ENCODE measurements at regions not wholly inside any gene's neighbourhood (a gene's known extent, or its start where the extent isn't known, plus 50 kb on each side); places are given as distances from the start of the nearest gene placed in this dataset.
A peak's percentile ranks its signal among the peaks of the same experiment; 100 is the strongest.

DNA sequence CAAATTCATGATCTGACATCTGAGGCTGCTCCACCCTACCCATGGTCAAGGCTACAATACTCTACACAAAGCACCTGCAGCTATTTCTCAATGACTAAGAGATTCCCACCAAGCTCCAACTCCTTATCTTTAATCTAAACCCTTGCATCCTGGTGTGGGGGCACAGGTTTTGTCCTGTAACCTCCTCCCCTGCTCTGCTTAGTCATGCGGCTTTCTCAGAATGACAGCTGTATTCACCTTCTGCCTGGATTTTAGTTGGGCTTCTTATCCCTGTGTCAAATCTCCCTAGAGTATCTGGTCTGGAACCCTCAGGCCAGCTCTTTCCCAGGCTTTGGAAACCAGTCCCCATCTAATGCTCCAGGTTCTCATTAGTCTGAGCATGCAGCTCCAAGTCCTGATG lies 159.0 kb downstream of the BARHL2 start (continued):
- TF ChIP-seq, protein P1, sequence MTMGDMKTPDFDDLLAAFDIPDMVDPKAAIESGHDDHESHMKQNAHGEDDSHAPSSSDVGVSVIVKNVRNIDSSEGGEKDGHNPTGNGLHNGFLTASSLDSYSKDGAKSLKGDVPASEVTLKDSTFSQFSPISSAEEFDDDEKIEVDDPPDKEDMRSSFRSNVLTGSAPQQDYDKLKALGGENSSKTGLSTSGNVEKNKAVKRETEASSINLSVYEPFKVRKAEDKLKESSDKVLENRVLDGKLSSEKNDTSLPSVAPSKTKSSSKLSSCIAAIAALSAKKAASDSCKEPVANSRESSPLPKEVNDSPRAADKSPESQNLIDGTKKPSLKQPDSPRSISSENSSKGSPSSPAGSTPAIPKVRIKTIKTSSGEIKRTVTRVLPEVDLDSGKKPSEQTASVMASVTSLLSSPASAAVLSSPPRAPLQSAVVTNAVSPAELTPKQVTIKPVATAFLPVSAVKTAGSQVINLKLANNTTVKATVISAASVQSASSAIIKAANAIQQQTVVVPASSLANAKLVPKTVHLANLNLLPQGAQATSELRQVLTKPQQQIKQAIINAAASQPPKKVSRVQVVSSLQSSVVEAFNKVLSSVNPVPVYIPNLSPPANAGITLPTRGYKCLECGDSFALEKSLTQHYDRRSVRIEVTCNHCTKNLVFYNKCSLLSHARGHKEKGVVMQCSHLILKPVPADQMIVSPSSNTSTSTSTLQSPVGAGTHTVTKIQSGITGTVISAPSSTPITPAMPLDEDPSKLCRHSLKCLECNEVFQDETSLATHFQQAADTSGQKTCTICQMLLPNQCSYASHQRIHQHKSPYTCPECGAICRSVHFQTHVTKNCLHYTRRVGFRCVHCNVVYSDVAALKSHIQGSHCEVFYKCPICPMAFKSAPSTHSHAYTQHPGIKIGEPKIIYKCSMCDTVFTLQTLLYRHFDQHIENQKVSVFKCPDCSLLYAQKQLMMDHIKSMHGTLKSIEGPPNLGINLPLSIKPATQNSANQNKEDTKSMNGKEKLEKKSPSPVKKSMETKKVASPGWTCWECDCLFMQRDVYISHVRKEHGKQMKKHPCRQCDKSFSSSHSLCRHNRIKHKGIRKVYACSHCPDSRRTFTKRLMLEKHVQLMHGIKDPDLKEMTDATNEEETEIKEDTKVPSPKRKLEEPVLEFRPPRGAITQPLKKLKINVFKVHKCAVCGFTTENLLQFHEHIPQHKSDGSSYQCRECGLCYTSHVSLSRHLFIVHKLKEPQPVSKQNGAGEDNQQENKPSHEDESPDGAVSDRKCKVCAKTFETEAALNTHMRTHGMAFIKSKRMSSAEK (CRISPR knock-in tag; IDR thresholded peaks at IDR 0.05; ENCODE audit: borderline replicate concordance): no peak
- no peak for TF ChIP-seq GRHL2 (CRISPR knock-in tag; IDR thresholded peaks at IDR 0.05; ENCODE audit: insufficient replicate concordance, severe bottlenecking)
- TF ChIP-seq MXD4 (CRISPR knock-in tag; IDR thresholded peaks at IDR 0.05; ENCODE audit: borderline replicate concordance): no peak
- no peak for TF ChIP-seq FOXK1 (CRISPR knock-in tag; IDR thresholded peaks at IDR 0.05)
- TF ChIP-seq EMX1 (CRISPR knock-in tag; IDR thresholded peaks at IDR 0.05): no peak
- TF ChIP-seq ZNF317 (CRISPR knock-in tag; IDR thresholded peaks at IDR 0.05; ENCODE audit: borderline replicate concordance, low read depth): no peak

DNA sequence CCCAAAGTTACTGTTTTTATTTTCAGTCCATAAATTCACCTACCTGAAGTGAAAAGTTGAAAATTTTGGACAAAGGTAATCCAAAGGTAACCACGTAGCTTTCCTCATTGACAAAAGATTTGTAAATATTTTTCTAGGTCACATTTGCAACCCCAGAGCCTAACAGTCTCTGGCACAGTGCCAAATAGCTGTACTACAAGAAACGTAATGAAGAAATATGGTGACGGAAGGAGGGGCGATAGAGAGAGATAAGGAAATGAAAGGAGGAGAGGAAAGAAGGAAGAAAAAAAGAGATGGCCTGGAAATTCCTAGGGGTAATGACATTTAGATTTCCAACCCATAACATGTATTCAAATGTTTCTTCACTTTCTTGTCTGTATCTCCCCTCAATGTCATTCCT lies 159.4 kb downstream of the BARHL2 start:
- Mint-ChIP-seq H3K9me3 (no peaks in the 10 kb centered on the region), H3K36me3 (no peaks in the 10 kb centered on the region), H3K4me1 (peaks cover 34% of the 10 kb centered on the region), H3K27ac (no peak overlapping the region), H3K4me3 (no peak overlapping the region), H3K27me3 (ENCODE audit: low read depth) (peaks cover 81% of the 10 kb centered on the region)
- DNase-seq (ENCODE audit: low spot score) (no peak), ATAC-seq (no peak)
- TF ChIP-seq GRHL2 (CRISPR knock-in tag; IDR thresholded peaks at IDR 0.05; ENCODE audit: insufficient replicate concordance, severe bottlenecking) (no peak), GABPB1 (CRISPR knock-in tag; IDR thresholded peaks at IDR 0.05) (no peak), ZNF423 (CRISPR knock-in tag; IDR thresholded peaks at IDR 0.05) (no peak)
- TF ChIP-seq, protein P2, sequence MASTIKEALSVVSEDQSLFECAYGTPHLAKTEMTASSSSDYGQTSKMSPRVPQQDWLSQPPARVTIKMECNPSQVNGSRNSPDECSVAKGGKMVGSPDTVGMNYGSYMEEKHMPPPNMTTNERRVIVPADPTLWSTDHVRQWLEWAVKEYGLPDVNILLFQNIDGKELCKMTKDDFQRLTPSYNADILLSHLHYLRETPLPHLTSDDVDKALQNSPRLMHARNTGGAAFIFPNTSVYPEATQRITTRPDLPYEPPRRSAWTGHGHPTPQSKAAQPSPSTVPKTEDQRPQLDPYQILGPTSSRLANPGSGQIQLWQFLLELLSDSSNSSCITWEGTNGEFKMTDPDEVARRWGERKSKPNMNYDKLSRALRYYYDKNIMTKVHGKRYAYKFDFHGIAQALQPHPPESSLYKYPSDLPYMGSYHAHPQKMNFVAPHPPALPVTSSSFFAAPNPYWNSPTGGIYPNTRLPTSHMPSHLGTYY (CRISPR knock-in tag; IDR thresholded peaks at IDR 0.05): no peak
- ChIA-PET CTCF (interaction anchor here (1.5 kb wide), 1 partner anchor 34 kb away, joined by 7 read pairs; no protein-coding TSS in a partner anchor), POLR2A (interaction anchor here (1.0 kb wide), 1 partner anchor 9 kb away, joined by 3 read pairs; no protein-coding TSS in a partner anchor)

DNA sequence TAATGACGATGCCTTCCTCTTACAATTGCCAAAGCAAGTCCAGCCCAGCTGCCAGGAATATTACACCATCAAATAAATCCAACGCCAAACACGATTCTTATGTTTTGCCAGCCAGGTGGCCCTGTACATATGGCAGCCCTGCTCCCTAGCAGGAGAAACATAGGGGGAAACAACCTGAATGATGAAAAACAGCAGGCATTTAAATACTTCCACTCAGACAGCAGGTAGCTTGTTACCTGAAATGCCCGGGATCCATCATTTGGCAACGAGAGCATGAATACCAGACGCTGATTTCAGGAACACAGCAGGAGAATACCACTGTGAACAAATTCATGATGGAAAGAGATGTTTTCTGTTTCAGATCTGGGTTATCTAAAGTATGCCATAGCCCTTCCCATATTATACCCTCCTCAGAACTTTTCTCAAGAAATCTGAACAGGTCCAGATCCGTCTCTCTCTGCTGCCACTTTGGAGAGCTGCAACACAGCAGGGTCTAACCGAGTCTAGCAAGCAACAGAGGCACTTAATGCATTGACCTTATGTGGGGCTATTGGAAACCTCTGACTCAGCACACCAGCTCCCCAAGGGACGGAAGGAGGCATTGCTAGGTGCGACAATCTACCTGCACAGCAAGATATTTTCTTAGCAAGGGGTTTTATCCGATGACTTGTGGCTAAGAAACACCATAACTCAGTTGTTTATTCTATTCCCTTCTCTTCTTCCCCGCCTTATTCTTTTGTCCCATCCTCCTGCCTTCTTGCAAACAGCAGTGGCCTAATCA lies 166.3 kb downstream of the BARHL2 start:
- H3K27me3 Mint-ChIP-seq (ENCODE audit: low read depth): peaks cover 20% of the 10 kb centered on the region
- H3K27ac Mint-ChIP-seq: no peak overlapping the region
- no peak for TF ChIP-seq ESRRA (CRISPR knock-in tag; IDR thresholded peaks at IDR 0.05; ENCODE audit: borderline replicate concordance)
- TF ChIP-seq, protein P3, sequence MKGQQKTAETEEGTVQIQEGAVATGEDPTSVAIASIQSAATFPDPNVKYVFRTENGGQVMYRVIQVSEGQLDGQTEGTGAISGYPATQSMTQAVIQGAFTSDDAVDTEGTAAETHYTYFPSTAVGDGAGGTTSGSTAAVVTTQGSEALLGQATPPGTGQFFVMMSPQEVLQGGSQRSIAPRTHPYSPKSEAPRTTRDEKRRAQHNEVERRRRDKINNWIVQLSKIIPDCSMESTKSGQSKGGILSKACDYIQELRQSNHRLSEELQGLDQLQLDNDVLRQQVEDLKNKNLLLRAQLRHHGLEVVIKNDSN (CRISPR knock-in tag; IDR thresholded peaks at IDR 0.05): no peak
- TF ChIP-seq ZBTB21 (CRISPR knock-in tag; IDR thresholded peaks at IDR 0.05; ENCODE audit: borderline replicate concordance): no peak
- TF ChIP-seq, protein P4, sequence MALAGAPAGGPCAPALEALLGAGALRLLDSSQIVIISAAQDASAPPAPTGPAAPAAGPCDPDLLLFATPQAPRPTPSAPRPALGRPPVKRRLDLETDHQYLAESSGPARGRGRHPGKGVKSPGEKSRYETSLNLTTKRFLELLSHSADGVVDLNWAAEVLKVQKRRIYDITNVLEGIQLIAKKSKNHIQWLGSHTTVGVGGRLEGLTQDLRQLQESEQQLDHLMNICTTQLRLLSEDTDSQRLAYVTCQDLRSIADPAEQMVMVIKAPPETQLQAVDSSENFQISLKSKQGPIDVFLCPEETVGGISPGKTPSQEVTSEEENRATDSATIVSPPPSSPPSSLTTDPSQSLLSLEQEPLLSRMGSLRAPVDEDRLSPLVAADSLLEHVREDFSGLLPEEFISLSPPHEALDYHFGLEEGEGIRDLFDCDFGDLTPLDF (CRISPR knock-in tag; IDR thresholded peaks at IDR 0.05): no peak
- no peak for TF ChIP-seq CREB1 (CRISPR knock-in tag; IDR thresholded peaks at IDR 0.05)
- no peak for TF ChIP-seq RORB (CRISPR knock-in tag; IDR thresholded peaks at IDR 0.05)
- no peak for TF ChIP-seq ZNF671 (CRISPR knock-in tag; IDR thresholded peaks at IDR 0.05)
- no peak for TF ChIP-seq FOXK1 (CRISPR knock-in tag; IDR thresholded peaks at IDR 0.05)
- no peak for TF ChIP-seq ATF1 (CRISPR knock-in tag; IDR thresholded peaks at IDR 0.05)
- TF ChIP-seq EMX1 (CRISPR knock-in tag; IDR thresholded peaks at IDR 0.05): no peak
- no peak for TF ChIP-seq ZNF396 (CRISPR knock-in tag; IDR thresholded peaks at IDR 0.05; ENCODE audit: borderline replicate concordance)
- TF ChIP-seq CBFB (CRISPR knock-in tag; IDR thresholded peaks at IDR 0.05; ENCODE audit: low read depth): no peak
- no peak for TF ChIP-seq ELF4 (CRISPR knock-in tag; IDR thresholded peaks at IDR 0.05; ENCODE audit: low read depth)
- TF ChIP-seq MYBL2 (CRISPR knock-in tag; IDR thresholded peaks at IDR 0.05): no peak

More for the DNA sequence above, 166.3 kb downstream of the BARHL2 start:
- CTCF ChIA-PET: interaction anchor here (0.6 to 2.8 kb wide), 12 partner anchors 10 to 436 kb away, joined by 3 to 15 read pairs (median 4); no protein-coding TSS in a partner anchor
- no peaks in the 10 kb centered on the region for H3K36me3 Mint-ChIP-seq
- no peaks in the 10 kb centered on the region for H3K9me3 Mint-ChIP-seq
- POLR2A ChIA-PET: interaction anchor here (0.6 kb wide), 1 partner anchor 17 kb away, joined by 3 read pairs; no protein-coding TSS in a partner anchor
- ATAC-seq: peak; percentile 100
- peak; percentile 41 for DNase-seq (ENCODE audit: low spot score)
- no peak overlapping the region for H3K4me3 Mint-ChIP-seq
- H3K4me1 Mint-ChIP-seq: peaks cover 16% of the 10 kb centered on the region

Data from WTC11 (cell line).